SU-DHL-6 (cell line): ENCODE measurements at regions not wholly inside any gene's neighbourhood (a gene's known extent, or its start where the extent isn't known, plus 50 kb on each side); places are given as distances from the start of the nearest gene placed in this dataset.

Experiments
- H2AFZ ChIP-seq: fragments of 200-600 bp; sonication (generic); 2 replicates; pipeline ENCODE4 v1.6.1; 2014; ENCODE audit warnings: low read depth, mild to moderate bottlenecking, moderate library complexity, mixed read lengths, antibody characterized with exemption, low read length; ENCODE audit not compliant: severe bottlenecking
- H3F3A ChIP-seq: fragments of 200-600 bp; shearing (Covaris generic); 2 replicates; pipeline ENCODE4 v1.6.0; 2016; ENCODE audit warnings: antibody characterized with exemption, mild to moderate bottlenecking; ENCODE audit not compliant: insufficient read depth
- H3K27ac ChIP-seq: fragments of 200-600 bp; sonication (generic); 2 replicates; pipeline ENCODE4 v1.5.1; 2016; ENCODE audit warnings: low read depth, mild to moderate bottlenecking, low read length, moderate library complexity, mixed read lengths
- H3K27me3 ChIP-seq: fragments of 200-600 bp; sonication (generic), shearing (Covaris generic); 2 replicates; pipeline ENCODE4 v1.6.0; 2014; ENCODE audit warnings: mild to moderate bottlenecking, low read length
- H3K36me3 ChIP-seq: fragments of 200-600 bp; sonication (generic); 2 replicates; pipeline ENCODE4 v1.6.1; 2014; ENCODE audit warnings: mild to moderate bottlenecking, low read length, mixed read lengths
- H3K4me2 ChIP-seq: fragments of 300-600, 200-600 bp; shearing (Covaris generic), sonication (generic); 2 replicates; pipeline ENCODE4 v1.6.0; 2014; ENCODE audit warnings: low read length, low read depth, mild to moderate bottlenecking; ENCODE audit not compliant: poor library complexity, severe bottlenecking
- H3K4me3 ChIP-seq: fragments of 200-600 bp; sonication (generic); 2 replicates; pipeline ENCODE4 v1.5.1; 2014; ENCODE audit warnings: antibody characterized with exemption, low read length, mild to moderate bottlenecking, mixed read lengths; ENCODE audit not compliant: insufficient read depth, poor library complexity, severe bottlenecking
- H3K79me2 ChIP-seq: fragments of 200-600 bp; sonication (generic); 2 replicates; pipeline ENCODE4 v1.6.1; 2014; ENCODE audit warnings: mild to moderate bottlenecking, low read length, moderate library complexity; ENCODE audit not compliant: insufficient read depth
- H3K9ac ChIP-seq: fragments of 200-600 bp; sonication (generic); 2 replicates; pipeline ENCODE4 v1.7.0; 2014; ENCODE audit warnings: mild to moderate bottlenecking, low read length
- H3K9me2 ChIP-seq: fragments of 200-600 bp; sonication (generic); replicated peaks from 2 replicates; pipeline ENCODE4 v1.6.1; 2014; ENCODE audit warnings: low read length; ENCODE audit not compliant: insufficient read depth
- H3K9me3 ChIP-seq: fragments of 200-600 bp; sonication (generic); 2 replicates; pipeline ENCODE4 v1.6.1; 2014; ENCODE audit warnings: low read length, mixed read lengths; ENCODE audit not compliant: insufficient read depth
- H4K20me1 ChIP-seq: fragments of 200-600 bp; sonication (generic); 2 replicates; pipeline ENCODE4 v1.6.1; 2014; ENCODE audit warnings: low read depth, mild to moderate bottlenecking, antibody characterized with exemption, low read length, moderate library complexity, mixed read lengths
- CTCF ChIP-seq: fragments of 200-600 bp; sonication (generic); IDR thresholded peaks from one replicate; pipeline ENCODE4 v1.5.1; 2017; ENCODE audit warnings: antibody characterized with exemption, mild to moderate bottlenecking, low read length, moderate library complexity; ENCODE audit not compliant: insufficient read depth, poor library complexity, severe bottlenecking
- EZH2phosphoT487 ChIP-seq: fragments of 200-600 bp; sonication (generic), shearing (Covaris generic); conservative IDR thresholded peaks from 2 replicates; pipeline ENCODE4 v1.6.1; 2018; ENCODE audit warnings: mild to moderate bottlenecking, antibody characterized with exemption, low read length, moderate library complexity, mixed read lengths

- H3K9ac ChIP-seq, result peak overlapping the region; percentile 76
- peaks cover 5% of the 10 kb centered on the region for H4K20me1 ChIP-seq
- H3K79me2 ChIP-seq, result peaks cover 66% of the 10 kb centered on the region
- peak overlapping the region; percentile 64 for H3K4me3 ChIP-seq
- H3K9me2 ChIP-seq, result no peaks in the 10 kb centered on the region
- peak overlapping the region; percentile 89 for H3K27ac ChIP-seq
- peaks cover 5% of the 10 kb centered on the region for H3K36me3 ChIP-seq
- H3K27me3 ChIP-seq, result no peaks in the 10 kb centered on the region
- TF ChIP-seq EZH2phosphoT487, result no peak
- TF ChIP-seq CTCF, result no peak
- peak overlapping the region; percentile 52 for H2AFZ ChIP-seq
- peak overlapping the region; percentile 78 for H3K4me2 ChIP-seq
- peaks cover 30% of the 10 kb centered on the region for H3F3A ChIP-seq
- H3K9me3 ChIP-seq, result no peaks in the 10 kb centered on the region
Measured at GRCh38 chr6:4017834-4018170, 61.1 kb downstream of the FAM217A start.

GRCh38 chr6:4018171-4018923 is 60.6 kb downstream of the FAM217A start:
- H4K20me1 ChIP-seq, result peaks cover 10% of the 10 kb centered on the region
- peak overlapping the region; percentile 64 for H3K4me3 ChIP-seq
- no peaks in the 10 kb centered on the region for H3K9me2 ChIP-seq
- peak overlapping the region; percentile 76 for H3K9ac ChIP-seq
- peak overlapping the region; percentile 78 for H3K4me2 ChIP-seq
- peak overlapping the region; percentile 89 for H3K27ac ChIP-seq
- TF ChIP-seq EZH2phosphoT487 (no peak), CTCF (peak; percentile 25)
- no peaks in the 10 kb centered on the region for H3K9me3 ChIP-seq
- H3F3A ChIP-seq, result peaks cover 30% of the 10 kb centered on the region
- H2AFZ ChIP-seq, result peak overlapping the region; percentile 52
- H3K27me3 ChIP-seq, result no peaks in the 10 kb centered on the region
- H3K79me2 ChIP-seq, result peaks cover 66% of the 10 kb centered on the region
- H3K36me3 ChIP-seq, result peaks cover 4% of the 10 kb centered on the region
